Urinary bladder (tissue), 4 donors: ENCODE measurements at regions not wholly inside any gene's neighbourhood (a gene's known extent, or its start where the extent isn't known, plus 50 kb on each side); places are given as distances from the start of the nearest gene placed in this dataset. TPM values are rescaled to one million over a fixed set of nuclear protein-coding genes. Genes with fewer than 3 reads are reported as not detected.
"Not testable (repeated sequence)": the region's sequence is repeated elsewhere in the genome, so short reads cannot be mapped to it uniquely, and the experiment has no call there.

Source experiments
- DNase-seq: peaks from one replicate; pipeline ENCODE4 v3.0.0-alpha.2; 2015; ENCODE audit errors: extremely low spot score
- H3K27ac ChIP-seq: one replicate; pipeline ENCODE4 v1.5.1; 2013; ENCODE audit warnings: low read depth, mild to moderate bottlenecking, moderate library complexity
- H3K36me3 ChIP-seq: one replicate; pipeline ENCODE4 v1.6.1; 2013; ENCODE audit warnings: mild to moderate bottlenecking, moderate library complexity; ENCODE audit not compliant: insufficient read depth
- H3K4me1 ChIP-seq: one replicate; pipeline ENCODE4 v1.6.1; 2013; ENCODE audit warnings: mild to moderate bottlenecking, moderate library complexity; ENCODE audit not compliant: insufficient read depth
- H3K4me3 ChIP-seq: one replicate; pipeline ENCODE4 v1.5.1; 2013; ENCODE audit warnings: low read depth, low read length
- WGBS: extraction: QIAGEN DNeasy Blood & Tissue Kit; methylation state at CpG from one replicate; pipeline ENCODE4 v1.1.7; 2013; 5-methylcytosine and 5-hydroxymethylcytosine counted together
- small RNA-seq: library from RNA; depleted of rRNA; stranded (forward); fragments of <200 nt; gene quantifications from one replicate; pipeline ENCODE3, GENCODE V24; 2014
- donor health status: healthy with polysubstance abuse.
- donor health status: healthy.

DNA sequence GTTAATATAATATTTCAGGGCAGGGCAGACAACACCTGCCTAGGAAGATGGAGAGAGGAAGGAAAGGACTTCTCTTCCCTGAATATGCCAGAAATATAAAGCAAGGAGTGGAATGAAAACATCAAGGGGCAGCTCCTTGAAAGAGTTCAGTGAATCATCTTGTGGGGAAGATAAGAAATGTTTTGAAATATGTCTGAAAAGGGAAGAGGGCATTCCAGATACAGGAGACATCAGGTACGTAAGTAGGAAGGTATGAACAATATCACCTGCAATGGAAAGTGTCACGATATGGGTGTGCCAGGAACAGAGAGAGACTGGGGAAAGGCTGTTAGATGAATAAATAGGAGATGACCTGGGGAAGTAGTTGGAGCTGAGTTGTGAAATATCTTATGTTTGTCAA lies 75.8 kb upstream of the WDR72 start:
- Histone ChIP-seq H3K4me3 (no peak overlapping the region), H3K4me1 (peaks cover 1% of the 10 kb centered on the region), H3K27ac (no peak overlapping the region), H3K36me3 (no peaks in the 10 kb centered on the region)
- no peak for DNase-seq
- 83% methylated on average over 2 of the region's 2 CpGs for WGBS

DNA sequence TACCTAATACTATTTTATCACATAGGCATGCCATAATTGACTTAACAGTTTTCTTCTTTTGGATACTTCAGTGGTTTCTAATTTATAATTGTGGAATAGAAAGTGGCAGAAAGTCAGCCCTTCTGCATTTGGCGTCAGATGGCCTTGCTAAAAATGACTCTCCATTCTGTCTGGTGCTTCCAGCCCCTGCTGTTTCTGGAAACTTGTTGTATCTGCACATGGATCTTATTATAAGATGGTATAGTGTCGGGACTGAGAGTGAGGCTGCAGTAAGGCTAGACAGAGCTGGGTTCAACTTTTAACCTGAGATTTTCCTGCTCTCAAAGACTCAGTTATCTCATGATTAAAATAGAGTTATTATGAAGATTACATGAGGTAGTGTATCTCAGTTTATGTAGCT lies 74.8 kb upstream of the WDR72 start:
- no peak overlapping the region for H3K4me3 ChIP-seq
- H3K4me1 ChIP-seq = peaks cover 1% of the 10 kb centered on the region
- no peak for DNase-seq
- H3K36me3 ChIP-seq = no peaks in the 10 kb centered on the region
- H3K27ac ChIP-seq = no peak overlapping the region
- WGBS = 37% methylated on average over 2 of the region's 2 CpGs

DNA sequence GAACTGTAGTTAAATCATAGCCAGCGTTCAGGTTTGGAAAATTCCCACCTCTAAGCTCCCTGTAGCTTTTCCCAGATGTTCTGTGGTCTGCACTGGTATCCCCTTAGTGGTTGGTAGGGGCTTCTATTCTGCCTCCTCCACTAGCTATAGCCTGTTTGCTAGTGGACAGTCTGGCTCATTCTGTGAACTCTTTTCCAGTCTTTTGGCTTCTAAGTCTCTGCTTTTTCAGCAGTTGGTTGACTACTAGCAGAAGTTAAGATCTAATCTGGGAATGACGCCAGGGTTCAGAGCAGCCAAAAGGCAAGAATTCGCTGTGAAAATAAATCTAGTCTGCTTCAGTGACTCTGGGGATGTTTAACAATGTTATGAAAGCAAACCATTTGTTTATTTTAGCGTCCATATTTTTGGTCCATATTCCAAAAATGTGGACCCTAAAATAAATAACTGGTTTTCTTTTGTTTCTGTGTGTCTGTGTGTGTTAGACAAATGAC lies 73.7 kb upstream of the WDR72 start:
- no peak overlapping the region for H3K27ac ChIP-seq
- H3K4me3 ChIP-seq = no peak overlapping the region
- peak; percentile 64 for DNase-seq

DNA sequence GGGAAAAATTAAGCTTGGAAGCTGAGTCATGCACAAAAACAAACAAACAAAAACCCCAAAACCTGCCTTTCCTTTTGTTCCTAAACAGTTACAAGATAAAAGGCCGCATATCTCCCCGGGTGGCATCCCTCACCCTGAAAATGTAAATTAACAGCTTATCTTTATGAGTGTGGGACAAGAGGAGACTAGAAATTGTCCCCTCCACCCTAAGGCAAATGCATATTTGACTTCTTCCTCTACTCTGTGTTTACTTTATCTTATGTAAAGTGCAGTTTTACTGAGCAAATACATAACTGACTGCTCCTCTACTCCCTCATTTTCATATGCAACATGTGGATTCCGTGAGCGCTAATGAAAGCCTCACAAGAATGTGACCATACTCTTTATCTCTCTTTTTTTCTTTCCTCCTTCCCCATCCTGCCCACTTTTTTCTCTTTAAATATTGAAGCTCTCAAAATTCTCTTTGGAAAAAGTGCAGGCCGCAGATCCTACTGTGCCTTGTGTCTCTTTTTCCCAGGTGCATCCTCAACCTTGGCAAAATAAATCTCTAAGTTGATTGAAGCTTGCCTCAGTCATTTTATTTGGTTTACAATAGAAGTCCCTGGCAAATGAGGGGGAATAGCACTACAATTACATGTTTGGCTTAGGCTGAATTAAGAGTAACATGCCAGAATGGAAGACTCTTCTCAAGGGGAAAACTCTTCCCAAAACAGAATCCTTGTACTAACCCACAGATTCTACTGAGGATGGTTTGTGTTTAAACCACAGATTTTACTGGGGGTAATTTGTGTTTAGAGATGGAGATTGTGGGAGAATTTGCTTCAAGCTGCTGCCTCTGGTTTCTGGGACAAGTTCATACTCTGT lies 72.7 kb upstream of the WDR72 start:
- Histone ChIP-seq H3K36me3 (no peaks in the 10 kb centered on the region), H3K4me3 (no peak overlapping the region), H3K4me1 (peaks cover 1% of the 10 kb centered on the region), H3K27ac (no peak overlapping the region)
- DNase-seq = no peak
- whole genome bisulfite sequencing = 62% methylated on average over 5 of the region's 5 CpGs

More for the DNA sequence above, 73.7 kb upstream of the WDR72 start:
- Histone ChIP-seq H3K36me3 (no peaks in the 10 kb centered on the region), H3K4me1 (peaks cover 1% of the 10 kb centered on the region)
- 15% methylated on average over 4 of the region's 4 CpGs for WGBS

DNA sequence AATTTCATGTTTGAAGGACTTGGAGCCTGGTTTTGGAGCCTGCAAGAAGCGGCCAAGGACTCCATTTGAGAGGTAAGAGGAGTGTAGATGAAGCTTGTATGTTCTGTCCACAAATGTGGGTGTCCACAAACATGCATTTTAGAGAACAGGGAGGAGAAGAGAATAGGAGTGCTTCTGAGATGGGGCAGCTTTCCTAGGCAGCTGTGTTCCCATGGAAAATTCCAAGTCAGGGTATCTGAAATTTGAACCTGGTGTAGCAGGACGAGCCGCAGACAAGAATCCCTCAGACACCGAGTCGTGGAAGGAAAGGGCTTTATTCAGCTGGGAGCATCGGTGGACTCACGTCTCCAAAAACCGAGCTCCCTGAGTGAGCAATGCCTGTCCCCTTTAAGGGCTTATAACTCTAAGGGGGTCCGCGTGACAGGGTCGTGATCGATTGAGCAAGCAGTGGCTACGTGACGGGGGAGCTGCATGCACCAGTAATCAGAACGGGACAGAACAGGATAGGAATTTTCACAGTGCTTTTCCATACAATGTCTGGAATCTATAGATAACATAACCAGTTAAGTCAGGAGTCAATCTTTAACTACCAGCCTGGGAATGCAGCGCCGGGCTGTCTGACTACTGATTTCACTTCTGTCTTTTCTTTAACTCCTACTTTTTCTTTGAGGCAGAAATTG lies 71.4 kb upstream of the WDR72 start:
- DNase-seq = no peak
- Histone ChIP-seq H3K4me1 (peaks cover 1% of the 10 kb centered on the region), H3K27ac (no peak overlapping the region), H3K4me3 (no peak overlapping the region), H3K36me3 (no peaks in the 10 kb centered on the region)
- 79% methylated on average over 17 of the region's 17 CpGs for WGBS

DNA sequence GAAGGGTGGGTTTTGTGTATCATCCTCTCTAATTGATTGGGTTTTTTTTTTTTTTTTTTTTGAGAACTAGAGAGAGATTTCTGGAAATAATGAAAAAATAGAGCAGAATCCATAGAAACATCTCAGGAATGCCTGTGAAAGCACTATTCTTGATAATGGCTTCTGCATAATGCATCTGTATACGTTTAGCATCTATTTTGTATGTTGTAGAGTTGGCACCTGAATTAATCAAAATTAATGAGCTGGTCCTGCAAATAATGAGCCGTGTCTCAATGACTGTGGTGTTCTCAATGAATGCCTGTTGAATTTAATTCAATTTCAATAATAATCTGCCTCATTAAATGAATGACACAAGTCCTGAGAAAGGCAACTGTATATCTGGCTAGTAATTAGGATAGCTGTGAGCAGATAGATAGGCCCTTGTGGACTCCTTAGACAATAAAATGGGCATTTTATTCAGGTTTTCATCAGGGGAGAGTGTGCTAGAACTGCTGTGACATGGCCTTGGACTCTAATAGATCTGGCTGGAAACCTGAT lies 70.5 kb upstream of the WDR72 start:
- Histone ChIP-seq H3K4me1 (peaks cover 1% of the 10 kb centered on the region), H3K4me3 (no peak overlapping the region), H3K36me3 (no peaks in the 10 kb centered on the region), H3K27ac (no peak overlapping the region)
- no peak for DNase-seq
- 83% methylated on average over 2 of the region's 2 CpGs for whole genome bisulfite sequencing

DNA sequence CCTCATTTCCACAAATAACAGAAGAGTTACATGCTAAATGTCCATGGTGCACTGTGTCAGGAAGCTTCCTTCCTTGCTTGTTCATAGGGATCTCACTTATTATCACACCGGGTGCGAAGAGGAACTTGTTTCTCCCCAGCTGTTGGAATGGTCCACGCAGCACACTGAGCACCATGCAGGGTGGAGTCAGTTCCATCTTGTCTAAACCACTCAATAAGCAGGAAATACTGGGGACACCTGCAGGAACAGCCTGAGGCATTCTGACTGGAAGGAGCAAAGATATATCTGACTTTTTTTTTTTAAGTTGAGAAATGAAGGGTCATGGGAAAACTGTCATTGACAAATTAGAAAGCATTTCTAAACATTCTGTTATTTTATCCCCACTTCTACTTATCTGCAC lies 70.0 kb upstream of the WDR72 start:
- DNase-seq = no peak
- no peaks in the 10 kb centered on the region for H3K36me3 ChIP-seq
- WGBS = 83% methylated on average over 3 of the region's 3 CpGs
- H3K27ac ChIP-seq = no peak overlapping the region
- H3K4me3 ChIP-seq = no peak overlapping the region
- H3K4me1 ChIP-seq = peaks cover 1% of the 10 kb centered on the region

DNA sequence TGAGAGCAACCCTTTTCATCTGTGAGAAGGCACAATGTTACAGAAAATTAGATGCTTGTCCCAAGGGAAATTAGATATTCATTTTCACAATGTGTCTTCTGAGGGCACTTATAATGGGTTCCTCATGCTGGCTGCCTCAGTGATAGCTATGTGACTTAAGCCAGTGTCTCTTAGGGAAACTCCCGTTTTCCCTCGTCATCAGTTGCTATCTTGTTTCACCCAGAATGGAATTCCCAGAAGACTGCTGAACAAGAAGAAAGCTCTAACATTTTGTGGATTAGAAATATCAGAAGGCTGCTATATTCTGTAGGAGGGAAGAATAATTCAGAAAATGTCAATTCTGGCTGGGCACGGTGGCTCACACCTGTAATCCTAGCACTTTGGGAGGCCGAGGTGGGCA lies 67.9 kb upstream of the WDR72 start:
- 84% methylated on average over 4 of the region's 4 CpGs for WGBS

DNA sequence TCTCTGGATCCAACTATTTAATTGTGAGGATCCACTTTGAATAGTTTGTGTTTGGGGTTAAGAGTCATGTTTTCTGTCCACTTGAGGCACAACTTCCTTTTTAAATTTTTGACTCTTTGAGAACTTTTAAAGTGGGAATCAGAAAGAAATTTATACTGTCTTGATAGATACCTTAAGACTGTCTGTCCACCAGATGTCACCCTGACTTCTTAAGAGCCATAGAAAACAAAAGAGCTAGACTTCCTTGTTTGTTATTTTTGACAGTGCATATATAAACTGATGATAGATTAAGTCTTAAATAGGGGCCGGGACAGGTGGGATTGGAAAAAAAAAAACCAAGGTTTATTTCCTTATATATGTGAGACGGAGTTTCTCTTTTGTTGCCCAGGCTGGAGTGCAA lies 52.1 kb upstream of the WDR72 start:
- no peak overlapping the region for H3K4me3 ChIP-seq
- no peaks in the 10 kb centered on the region for H3K4me1 ChIP-seq
- H3K27ac ChIP-seq = no peak overlapping the region
- WGBS = 17% methylated on average over 2 of the region's 2 CpGs
- DNase-seq = no peak
- H3K36me3 ChIP-seq = no peaks in the 10 kb centered on the region

More for the DNA sequence above, 67.9 kb upstream of the WDR72 start:
- H3K27ac ChIP-seq = no peak overlapping the region
- no peak for DNase-seq
- H3K4me3 ChIP-seq = no peak overlapping the region
- H3K4me1 ChIP-seq = no peaks in the 10 kb centered on the region
- no peaks in the 10 kb centered on the region for H3K36me3 ChIP-seq

DNA sequence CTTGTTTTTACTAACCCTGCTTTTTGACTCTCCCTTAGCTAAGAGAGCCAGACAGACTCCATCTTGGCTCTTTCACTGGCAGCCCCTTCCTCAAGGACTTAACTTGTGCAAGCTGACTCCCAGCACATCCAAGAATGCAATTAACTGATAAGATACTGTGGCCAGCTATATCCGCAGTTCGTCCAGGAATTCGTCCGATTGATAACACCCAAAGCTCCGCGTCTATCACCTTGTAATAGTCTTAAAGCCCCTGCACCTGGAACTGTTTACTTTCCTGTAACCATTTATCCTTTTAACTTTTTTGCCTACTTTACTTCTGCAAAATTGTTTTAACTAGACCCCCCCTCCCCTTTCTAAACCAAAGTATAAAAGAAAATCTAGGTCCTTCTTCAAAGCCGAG lies 50.8 kb upstream of the WDR72 start:
- not testable (repeated sequence) for DNase-seq, H3K36me3 ChIP-seq, H3K4me3 ChIP-seq, H3K27ac ChIP-seq, H3K4me1 ChIP-seq
- 58% methylated on average over 7 of the region's 7 CpGs for WGBS

Small RNA genes lying in the stretch of these regions (small RNA-seq; reads per million reads assigned to genes)
- gene AC084759.1 = not detected
